GM20431 (cell line): ENCODE measurements at regions not wholly inside any gene's neighbourhood (a gene's known extent, or its start where the extent isn't known, plus 50 kb on each side); places are given as distances from the start of the nearest gene placed in this dataset.

Experiments used
- in situ Hi-C: fragments of 300-500 bp; cut with MseI, MboI; formaldehyde crosslinking; loops from one replicate; pipeline ENCODE4 v1.15.0; 2020; ENCODE audit warnings: low sequenced_read_pairs; ENCODE audit not compliant: unreplicated experiment

- in situ Hi-C loops, result no loop called here
Observed at GRCh38 chr10:89829262-89829886, 128.0 kb downstream of the KIF20B start.

GRCh38 chr10:89829887-89830269, 128.5 kb downstream of the KIF20B start:
- in situ Hi-C loops, result no loop called here

GRCh38 chr10:89830624-89831023, 129.2 kb downstream of the KIF20B start:
- in situ Hi-C loops, result no loop called here

- in situ Hi-C loops, result no loop called here
Observed at GRCh38 chr10:89836840-89837164, 135.4 kb downstream of the KIF20B start.

DNA sequence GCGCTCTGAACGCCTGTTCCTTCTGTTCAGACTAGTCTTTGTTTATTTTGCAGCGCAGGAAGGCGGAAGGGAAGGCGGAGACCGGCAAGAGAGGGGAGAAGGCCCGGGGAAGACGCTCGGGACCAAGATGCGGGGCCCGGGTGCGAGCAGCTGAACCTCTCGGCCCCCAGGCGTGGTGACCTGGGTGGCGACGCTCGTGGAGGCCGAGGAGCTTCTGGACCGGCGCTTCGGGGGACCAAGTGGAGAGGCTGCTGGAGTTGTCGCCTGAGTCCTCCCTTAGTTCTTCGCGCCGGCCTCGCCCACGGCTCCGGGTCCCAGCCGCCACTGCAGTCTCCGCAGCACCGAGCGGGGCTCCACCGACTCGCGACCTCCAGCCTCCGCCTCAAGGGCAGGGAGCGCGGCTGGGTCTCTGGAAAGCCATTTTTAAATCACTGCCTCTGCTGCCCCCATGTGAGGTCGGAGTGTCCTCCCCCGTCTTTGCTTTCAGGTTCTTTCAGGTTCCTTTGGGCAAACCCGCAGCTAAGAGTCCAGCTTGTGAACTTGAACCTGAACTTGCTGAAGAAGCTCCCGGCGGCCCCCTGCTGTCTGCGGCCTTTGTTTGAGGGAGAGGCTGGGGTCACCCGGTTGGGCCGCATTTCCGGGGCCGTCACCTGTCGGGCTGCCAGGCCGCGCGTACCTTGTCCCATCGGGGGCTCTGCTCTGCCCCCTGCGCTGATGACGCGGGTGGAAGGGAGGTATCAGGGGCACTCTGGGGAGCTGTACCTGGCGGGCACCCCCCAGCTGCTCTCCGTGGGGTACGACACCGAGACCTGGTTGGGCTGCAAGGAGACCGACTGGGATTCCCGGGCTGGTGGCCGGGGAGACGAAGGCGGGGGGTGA, 136.0 kb downstream of the KIF20B start:
- in situ Hi-C loops, result no loop called here

DNA sequence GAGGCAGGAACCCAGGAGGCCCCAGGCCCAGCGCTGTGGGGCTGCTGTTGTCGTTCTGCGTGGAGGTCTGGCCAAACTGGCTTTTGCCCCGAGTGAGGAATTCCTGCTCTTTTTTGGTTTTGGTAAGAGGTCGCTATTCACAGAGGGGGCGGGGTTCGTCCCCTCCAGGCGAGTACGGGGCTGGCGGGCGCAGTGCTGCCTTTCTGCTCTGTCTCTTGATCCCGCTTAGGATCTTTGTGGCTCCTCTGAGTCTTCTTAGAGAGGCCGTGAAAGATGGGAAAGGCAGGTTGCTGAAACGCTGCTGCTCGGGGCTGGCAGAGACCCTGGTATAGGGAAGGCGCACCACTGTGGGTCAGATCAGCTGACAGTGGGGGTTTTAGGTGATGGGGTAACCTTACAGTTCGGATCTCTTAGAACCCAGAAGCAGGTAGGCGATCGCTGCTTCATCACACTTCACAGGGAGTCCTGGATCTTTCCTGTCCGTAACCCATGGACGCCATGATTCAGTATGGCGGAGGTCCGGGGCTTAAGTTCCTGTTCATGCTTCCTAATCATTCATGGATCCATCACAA, 136.7 kb downstream of the KIF20B start:
- in situ Hi-C loops, result no loop called here

DNA sequence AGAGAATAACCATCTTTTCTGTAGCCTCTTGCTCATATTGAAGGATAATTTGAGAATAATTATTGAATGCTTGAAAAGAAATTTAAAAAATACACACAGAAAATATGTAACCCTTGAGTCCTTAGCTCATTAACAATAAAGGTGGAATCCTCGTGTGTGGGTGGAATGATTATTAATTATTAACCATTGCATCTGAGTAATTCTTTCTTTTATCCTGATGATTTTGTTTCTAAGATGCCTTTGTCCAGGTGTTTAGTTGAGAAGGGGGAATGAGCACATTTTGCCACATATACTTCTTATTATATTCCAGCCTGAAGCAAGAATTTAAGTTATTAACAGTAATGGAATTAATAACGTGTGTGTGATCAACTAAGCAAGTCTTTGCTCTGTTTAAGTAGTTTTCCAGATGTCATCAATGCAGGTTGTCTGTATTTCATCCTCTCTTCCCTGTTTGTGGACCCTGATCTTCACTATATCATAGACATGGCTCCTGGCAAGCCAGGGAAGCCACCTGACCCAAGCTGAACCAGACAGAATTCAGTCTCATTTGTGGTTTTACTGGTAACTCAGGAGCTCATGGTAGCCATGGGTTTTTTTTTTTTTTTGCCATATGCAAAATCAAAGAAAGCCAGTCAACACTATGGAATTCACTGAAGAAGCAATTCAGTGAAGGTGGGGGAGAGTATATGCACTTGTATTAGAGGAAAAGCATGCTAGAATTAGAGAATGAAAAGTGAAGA, 144.3 kb downstream of the KIF20B start:
- in situ Hi-C loops, result no loop called here

DNA sequence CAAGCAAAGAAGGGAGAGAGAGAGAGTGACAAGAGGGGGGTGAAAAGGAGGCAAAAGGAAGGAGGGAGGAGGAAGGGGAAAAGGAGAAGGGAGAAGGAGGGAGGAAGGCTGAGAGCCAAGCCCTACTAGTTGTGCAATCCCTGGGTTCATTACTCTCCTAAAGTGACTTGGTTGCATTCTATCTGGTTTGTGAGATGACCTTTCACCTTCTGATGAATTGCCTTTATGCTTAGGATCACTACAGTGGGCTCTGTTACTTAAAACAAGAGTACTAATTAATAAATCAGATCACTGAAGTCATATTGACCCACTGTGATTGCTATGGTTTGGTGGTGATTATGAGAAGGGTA, 144.9 kb downstream of the KIF20B start:
- in situ Hi-C loops, result no loop called here

DNA sequence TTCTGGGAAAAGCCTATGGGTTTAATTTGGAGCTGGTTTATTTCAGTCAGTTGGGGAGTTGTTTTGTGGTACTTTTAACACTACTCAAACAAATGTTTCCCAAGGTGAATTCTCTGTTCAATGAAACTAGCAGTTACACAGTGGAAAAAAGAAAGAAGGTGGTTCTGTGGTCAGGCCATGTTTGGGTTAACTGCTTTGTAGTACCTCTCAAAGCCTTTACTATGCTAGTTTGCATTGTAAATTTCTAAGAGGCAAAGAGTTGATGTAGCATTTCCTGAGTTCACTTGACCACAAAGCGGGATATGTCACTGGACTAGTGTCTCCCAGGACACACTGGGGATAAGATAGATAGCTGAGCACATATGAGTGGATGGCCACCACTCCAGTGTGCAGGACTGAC, 145.4 kb downstream of the KIF20B start:
- in situ Hi-C loops, result no loop called here

- in situ Hi-C loops, result no loop called here
Observed at GRCh38 chr10:89852872-89853271, 151.5 kb downstream of the KIF20B start.

GRCh38 chr10:89853781-89854191, 152.4 kb downstream of the KIF20B start:
- in situ Hi-C loops, result no loop called here

- in situ Hi-C loops, result no loop called here
Observed at GRCh38 chr10:89857431-89858042, 156.1 kb downstream of the KIF20B start.

DNA sequence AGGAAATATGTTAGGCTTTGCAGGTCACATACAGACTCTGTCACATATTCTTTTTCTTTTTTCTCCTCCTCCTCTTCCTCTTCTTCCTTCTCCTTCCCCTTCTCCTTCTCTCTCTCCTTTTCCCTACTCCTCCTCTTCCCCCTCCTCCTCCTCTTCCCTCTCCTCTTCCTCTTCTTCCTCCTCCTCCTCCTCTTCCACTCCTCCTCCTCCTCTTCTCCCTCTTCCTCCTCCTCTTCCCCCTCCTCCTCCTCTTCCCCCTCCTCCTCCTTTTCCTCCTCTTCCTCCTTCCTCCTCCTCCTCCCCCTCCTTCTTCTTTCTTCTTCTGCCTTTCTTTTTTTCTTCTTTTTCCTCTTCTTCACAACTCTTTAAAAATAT, 159.8 kb downstream of the KIF20B start:
- in situ Hi-C loops, result no loop called here

DNA sequence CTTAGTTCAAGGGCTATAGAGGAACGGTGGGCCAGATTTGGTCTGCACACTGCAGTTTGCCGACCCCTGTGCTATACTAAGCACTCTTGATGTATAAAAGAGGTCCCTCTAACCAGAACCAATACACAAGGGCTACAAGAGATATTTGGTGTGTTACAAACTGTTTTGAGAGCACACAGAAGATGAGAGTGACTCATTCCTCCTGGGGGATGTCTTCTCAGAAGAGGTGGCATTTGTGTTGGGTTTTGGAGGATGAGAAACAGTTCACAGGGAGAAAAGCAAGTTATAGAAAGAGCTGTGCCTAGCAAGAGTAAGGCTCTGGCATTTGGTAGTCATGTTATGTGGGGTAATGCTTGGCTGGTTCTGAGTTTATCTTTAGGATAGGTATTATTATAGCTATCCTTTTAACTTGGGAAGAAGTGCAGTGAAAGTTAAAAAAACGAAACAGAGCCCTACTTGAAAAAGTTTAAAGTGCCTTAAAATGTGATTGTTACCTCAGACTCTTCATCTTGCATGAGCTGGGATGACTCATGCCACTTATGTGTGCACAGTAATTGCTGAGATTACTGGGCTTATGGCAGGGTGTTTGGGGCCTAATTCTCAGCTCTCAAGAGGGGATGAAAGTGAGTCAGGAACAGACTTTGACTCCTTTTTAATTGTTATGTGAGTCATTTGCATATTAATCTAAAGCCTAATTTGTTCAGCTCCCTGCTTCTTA, 160.4 kb downstream of the KIF20B start:
- in situ Hi-C loops, result no loop called here

DNA sequence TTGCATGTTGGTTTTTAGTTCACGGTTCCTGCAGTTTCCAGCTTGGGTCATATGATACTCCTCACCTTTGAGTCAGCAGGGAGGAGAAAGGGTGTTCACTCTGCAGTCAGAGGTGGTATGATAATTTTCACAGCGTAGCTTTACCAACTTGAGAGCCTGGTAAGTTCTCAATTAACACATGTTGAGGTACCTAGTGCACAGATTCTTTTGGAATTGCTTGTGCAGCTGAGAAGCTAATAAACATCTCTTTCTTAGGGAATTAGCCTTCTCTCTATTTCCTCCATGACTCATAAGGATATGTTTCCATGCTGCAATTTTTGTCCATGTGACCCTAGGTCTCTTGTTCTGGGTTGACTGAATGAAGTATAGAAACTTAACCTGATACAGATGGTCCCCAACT, 166.6 kb downstream of the KIF20B start:
- in situ Hi-C loops, result no loop called here

GRCh38 chr10:89869180-89869579, 167.8 kb downstream of the KIF20B start:
- in situ Hi-C loops, result no loop called here

DNA sequence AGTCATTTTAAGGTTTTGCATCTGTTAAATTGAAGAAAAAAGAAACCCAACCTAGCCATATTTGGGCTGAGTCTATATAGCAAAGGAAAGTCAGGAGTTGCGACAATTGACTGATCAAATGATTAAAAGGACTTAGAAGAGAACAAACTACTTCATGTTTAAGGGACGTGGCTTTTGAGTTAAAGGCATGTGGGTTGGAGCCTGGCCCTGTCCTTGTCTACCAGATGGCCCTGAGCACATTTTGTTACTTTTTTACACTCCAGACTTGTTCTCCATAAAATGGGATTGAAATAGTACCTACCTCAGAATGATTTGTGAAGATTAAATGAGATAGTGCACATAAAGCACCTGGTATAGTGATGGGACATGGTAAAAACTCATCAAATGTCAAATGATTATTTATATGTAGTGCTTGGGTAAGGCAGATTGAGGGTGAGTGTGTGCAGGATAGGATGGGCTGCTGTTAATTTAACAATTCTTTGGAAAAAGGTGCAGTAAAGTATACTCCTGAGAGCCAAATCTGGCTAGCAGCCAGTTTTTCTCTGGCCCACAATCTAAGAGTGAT, 168.3 kb downstream of the KIF20B start:
- in situ Hi-C loops, result no loop called here

DNA sequence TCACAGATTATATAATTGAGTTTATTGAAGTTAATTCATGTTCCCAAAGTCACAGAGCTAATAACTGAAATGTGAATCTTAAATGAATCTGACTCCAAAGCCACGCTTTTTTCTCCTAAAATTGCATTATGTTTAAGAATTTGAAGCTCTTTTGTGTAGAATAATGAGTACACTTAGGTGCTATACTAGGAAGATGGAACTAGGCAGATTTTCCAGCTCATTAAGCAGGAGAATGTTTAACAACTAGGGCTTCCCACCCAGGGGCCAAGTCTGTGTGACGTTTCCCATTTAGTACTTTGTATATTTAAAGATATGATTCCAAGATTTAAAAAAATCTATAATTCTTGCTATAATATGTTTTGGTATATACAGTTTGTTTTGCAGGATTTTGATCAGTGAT, 169.5 kb downstream of the KIF20B start:
- in situ Hi-C loops, result no loop called here

DNA sequence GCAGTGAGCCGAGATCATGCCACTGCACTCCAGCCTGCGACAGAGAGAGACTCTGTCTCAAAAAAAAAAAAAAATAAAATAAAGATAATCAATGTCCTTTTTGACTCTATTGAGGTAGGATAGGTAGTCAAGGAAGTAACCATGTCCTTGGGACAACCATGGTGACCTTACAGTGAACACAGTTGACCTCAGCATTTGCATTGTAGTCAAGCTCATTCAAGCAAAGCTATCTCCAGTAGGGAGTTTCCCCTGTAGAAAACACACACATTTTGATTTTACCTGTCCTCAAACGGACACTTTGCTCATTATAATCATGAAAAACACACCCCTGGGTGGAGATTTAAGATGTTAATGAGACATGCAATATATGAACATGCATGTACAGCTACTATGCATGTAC, 171.7 kb downstream of the KIF20B start:
- in situ Hi-C loops, result no loop called here

- in situ Hi-C loops, result no loop called here
Observed at GRCh38 chr10:89875557-89875956, 174.2 kb downstream of the KIF20B start.
